Activated T-cell treated with anti-CD3 and anti-CD28 coated beads, Interleukin-2, amount 50 U/mL, for 48 hours (primary cell): ENCODE measurements at regions not wholly inside any gene's neighbourhood (a gene's known extent, or its start where the extent isn't known, plus 50 kb on each side); places are given as distances from the start of the nearest gene placed in this dataset.
"Not testable (repeated sequence)": the region's sequence is repeated elsewhere in the genome, so short reads cannot be mapped to it uniquely, and the experiment has no call there.

Experiments used
- DNase-seq, 2 experiments: peaks; one replicate each; pipeline ENCODE4 v3.0.0-alpha.2; 2020

DNA sequence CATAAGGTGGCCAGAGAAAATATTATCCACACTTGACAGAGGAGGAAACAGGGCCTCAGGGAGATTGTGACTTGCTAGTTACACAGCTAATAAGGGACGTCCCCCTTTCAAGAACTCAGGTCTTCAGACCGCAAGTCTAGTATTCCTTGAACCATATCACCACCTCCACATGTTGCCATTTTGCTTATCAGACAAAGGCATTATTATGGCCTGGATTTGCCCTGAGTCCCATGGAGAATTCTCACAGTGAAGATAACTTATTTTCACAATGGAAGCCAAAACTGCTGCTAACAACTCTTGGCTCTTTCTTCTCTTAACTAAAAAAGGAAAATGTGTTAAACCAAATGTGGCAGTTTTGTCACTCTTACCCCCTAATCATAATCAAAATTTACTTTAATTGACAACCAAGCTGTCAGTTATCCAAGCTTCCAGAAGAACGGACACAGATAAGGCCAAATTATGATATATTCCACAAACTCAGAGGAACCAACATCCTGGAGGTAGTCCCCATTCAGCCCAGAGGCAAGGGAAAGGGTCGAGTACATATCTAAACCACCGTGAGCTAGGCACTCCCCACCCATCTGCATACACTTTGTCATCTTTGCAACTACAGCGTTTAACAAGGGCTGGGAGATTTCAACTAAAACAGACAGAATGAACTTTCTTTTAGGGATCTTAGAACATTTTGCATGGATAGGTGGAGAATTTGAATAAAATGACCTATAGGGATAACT, 63.6 kb upstream of the THBS1 start:
- no peak for DNase-seq

DNA sequence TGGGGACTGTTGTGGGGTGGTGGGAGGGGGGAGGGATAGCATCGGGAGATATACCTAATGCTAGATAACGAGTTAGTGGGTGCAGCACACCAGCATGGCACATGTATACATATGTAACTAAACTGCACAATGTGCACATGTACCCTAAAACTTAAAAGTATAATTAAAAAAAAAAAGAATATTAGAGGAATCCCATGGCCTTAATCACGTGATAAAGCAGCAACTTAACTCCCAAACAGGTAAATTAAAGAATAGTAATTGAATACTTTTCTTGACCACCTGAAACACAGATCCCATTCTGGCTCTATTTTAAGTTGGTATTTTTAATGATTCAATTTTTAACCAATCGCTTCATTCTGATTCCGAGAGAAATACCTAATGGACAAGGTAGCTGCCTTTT, 56.9 kb upstream of the THBS1 start:
- DNase-seq: not testable (repeated sequence)

DNA sequence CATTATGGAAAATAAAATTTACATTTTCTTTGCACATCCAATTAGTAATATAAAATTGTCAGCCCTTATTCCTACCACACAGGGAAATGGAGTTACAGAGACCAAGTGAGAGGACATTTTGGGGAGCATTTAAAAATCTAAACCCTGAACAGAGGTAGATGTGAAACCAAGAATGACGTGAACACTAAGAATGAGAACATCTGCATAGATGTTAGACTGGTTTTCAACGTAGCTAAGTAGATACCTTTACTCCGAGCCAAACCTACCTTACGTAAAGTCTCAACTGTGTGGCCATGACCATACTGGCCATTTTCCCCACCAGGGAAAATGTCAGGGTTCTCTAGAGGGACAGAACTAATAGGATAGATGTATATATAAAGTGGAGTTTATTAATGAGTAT, 51.4 kb upstream of the THBS1 start:
- DNase-seq: no peak

DNA sequence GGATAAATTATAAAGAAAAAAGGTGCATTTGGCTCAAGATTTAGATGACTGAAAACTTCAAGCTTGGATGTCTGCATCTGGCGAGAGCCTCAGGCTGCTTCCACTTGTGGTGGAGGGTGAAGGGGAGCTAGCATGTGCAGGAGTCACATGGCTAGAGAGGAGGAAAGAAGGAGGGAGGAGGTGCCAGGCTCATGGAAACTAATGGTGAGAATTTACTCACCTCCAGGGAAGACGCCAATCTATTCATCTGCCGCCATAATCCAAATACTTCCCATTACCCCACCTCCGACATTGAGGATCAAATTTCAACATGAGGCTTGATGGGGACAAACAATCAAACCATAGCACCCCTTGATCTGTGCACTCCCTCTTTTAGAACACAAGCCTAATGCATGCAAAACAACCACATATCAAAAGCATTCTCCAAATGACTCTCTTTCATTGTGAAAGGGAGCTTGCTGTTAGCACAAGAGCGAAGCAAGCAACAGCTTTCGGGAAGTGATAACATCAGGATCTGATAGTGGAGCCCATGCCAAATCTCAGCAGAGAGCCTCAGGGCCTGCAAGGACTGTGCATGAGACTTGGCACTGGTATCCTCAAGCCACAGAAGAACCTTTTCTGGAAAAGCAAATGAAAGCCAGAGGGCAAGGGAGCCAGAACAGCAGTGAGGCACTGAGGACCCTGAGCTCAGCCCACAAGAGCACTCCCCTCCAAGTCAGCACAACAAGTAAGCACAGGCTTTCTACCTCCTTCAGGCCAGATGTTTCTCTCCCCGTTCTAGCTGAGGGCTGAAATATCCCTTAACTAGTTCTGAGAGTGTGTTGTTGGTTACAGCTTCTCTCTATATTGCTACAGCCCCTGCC, 50.2 kb upstream of the THBS1 start:
- DNase-seq: no peak
